Cerebellar cortex (tissue), 1 donor: ENCODE measurements at regions not wholly inside any gene's neighbourhood (a gene's known extent, or its start where the extent isn't known, plus 50 kb on each side); places are given as distances from the start of the nearest gene placed in this dataset.

Experiments
- DNase-seq: peaks from one replicate; pipeline ENCODE4 v3.0.0-alpha.2; 2015; ENCODE audit warnings: low spot score

GRCh38 chr3:59290358-59290757, 240.5 kb upstream of the CFAP20DC start:
- peak; percentile 65 for DNase-seq

DNA sequence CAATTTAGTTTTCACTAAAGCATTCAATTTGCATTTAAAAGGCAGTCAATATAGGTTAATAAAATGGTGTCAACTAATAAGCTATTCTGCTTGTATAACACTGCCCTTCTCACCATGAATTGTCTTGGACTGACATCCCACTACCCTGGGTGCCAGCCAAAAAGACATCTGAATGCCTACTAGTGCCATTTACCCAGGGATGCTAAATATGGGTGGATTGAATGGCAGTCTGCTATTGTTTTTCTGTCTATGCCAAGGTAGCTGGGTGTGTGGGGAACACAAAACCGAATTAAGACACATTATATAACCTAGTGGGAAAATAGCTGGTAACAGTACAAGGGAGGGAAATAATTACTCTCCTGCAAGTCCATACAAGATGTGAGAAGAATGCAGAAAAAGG, 240.0 kb upstream of the CFAP20DC start:
- DNase-seq: peak; percentile 95

DNA sequence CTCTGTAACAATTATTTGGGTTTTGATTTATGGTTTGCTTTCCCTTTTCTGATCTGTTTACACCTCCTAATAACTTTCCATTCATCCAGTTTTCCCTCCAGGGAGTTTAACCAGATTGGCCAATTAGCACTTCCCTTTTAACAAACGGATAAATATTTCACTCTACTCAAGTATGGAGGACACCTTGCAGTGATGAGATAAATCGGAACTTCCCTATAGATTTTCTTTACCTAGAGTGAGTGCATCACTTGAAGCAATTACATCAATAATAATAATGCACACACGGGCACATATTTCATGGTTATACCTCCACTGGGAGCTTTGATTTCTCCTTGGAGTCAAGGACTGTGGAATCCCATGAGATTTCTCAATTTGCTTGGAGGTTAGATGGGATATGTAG, 239.1 kb upstream of the CFAP20DC start:
- no peak for DNase-seq

GRCh38 chr3:59286791-59287531, 237.1 kb upstream of the CFAP20DC start:
- peak; percentile 25 for DNase-seq

- DNase-seq: no peak
Observed at GRCh38 chr3:59285560-59285959, 235.7 kb upstream of the CFAP20DC start.

GRCh38 chr3:59284926-59285325, 235.1 kb upstream of the CFAP20DC start:
- DNase-seq: no peak

DNA sequence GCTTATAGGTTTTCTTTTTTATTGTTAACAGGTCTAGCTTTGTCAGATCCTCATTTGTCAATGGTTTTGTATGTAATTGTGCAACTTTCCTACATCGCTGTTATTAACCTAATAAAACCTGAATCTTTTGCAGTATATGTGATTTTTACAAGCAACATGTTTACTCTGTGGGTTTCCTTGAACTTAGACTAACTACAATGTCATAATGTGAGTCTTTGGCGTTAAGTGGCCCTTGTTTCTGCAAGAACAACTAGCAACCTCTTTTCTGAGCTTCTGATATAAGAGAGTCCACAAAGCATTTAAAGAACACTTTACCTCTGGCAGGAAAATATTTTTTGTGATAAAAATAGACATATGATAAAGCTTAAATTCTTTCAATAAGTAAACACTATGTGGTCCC, 230.3 kb upstream of the CFAP20DC start:
- DNase-seq: no peak

DNA sequence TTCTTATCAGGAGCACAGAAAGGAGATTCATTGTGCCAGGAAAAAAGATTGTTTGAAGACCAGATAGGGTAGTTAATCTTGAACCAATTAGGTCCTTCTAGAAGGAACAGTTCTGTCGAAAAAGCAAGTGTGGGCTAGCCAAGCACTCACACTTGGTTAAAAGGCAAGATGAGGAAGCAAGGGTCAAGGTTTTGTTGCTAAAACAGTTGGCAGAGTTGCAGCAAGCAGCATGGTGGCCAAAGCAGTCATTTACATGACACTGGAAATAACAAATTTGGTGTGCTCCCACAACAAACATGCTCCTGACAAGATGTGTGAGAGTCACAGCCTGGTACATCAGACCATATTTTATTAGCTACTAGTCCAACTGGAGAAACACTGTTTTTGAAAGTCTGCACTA, 228.0 kb upstream of the CFAP20DC start:
- DNase-seq: no peak

GRCh38 chr3:59277201-59277600, 227.4 kb upstream of the CFAP20DC start:
- no peak for DNase-seq

DNA sequence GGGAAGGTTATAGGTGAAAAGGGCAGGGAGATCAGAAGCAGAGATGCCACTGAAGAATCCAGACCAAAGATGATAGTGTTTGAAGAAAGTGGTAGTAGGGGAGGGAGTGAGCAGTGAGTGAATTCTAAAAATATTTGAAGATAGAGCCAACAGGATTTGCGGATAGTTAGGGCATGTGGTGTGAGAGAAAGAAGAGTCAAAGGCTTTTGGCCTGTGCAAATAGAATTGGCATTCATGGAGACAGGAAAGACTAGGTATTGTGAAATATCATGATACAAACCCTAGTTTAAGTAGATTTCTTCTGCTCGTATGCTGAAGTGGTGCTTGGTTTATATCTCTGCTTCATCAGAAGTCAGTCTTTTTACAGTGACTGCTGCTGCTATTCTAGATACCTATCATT, 224.2 kb upstream of the CFAP20DC start:
- DNase-seq: no peak

GRCh38 chr3:59271971-59272370, 222.1 kb upstream of the CFAP20DC start:
- DNase-seq: no peak

- DNase-seq: no peak
Observed at GRCh38 chr3:59270921-59271320, 221.1 kb upstream of the CFAP20DC start.

GRCh38 chr3:59270209-59270608, 220.4 kb upstream of the CFAP20DC start:
- no peak for DNase-seq

DNA sequence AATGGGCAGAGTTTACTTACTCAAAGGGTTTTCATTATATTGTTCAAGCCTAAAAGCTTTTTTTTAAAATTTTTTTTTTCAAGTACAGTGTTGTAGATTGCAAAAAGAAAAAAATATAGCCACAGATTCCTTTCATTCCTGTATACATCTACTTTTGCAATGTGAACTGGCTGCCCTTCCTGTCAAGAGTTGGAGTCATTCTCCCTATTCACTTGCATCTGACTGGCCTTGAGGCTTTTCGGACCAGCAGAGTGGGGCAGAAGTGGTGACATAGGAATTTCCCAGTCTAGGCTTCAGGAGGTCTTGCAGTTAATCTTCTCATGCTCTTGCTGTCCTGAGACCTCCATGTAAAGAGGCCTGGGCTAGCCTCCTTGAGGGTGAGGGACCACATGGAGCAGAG, 218.3 kb upstream of the CFAP20DC start:
- DNase-seq: no peak

DNA sequence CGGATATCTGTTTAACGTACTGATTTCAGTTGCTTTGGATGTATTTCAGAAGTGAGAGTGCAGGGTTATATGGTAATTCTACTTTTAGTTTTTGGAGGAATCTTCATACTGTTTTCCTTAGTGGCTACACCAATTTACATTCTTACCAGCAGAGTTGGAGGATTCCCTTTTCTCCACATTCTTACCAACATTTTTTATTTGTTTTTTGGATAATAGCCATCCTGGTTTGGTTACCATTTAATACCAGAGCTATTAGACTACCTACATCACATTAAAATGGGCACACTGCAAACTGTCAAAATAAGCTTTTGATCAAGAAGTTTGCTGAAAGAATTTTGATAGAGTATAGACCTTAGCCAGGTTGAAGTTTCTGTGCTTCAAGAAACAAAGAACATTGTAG, 217.2 kb upstream of the CFAP20DC start:
- no peak for DNase-seq

DNA sequence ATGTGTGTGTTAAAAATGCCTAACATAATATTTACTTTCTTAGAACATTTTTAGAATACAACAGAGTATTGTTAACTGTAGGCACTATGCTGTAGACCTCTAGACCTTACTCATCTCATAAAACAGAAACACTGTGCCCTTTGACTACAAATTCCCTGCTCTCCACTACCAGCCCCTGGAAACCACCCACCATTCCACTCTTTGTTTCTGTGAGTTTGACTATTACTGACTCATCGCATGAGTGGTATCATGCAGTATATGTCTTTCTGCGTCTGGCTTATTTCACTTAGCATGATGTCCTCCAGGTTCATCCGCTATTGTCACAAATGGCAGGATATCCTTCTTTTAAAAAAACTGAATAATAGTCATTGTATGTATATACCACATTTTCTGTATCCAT, 216.7 kb upstream of the CFAP20DC start:
- DNase-seq: no peak

DNA sequence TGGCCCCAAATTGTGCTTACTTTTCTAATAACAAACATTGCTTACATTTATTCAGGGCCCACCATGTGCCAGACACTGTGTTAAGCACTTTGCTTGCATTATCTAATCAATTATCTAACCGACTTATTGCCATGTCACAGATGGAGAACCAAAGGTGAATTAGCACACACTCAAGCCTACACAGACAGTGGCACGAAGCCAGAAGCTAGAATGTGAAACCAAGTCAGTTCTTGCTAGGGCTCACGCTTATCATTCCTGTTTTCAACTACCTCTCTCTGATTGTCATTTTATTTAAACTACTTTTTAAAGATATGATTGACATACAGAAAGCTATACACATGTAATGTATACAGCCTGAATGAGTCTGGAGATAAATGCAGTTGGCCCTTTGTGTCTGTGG, 215.7 kb upstream of the CFAP20DC start:
- no peak for DNase-seq

- no peak for DNase-seq
Observed at GRCh38 chr3:59264366-59264765, 214.5 kb upstream of the CFAP20DC start.

DNA sequence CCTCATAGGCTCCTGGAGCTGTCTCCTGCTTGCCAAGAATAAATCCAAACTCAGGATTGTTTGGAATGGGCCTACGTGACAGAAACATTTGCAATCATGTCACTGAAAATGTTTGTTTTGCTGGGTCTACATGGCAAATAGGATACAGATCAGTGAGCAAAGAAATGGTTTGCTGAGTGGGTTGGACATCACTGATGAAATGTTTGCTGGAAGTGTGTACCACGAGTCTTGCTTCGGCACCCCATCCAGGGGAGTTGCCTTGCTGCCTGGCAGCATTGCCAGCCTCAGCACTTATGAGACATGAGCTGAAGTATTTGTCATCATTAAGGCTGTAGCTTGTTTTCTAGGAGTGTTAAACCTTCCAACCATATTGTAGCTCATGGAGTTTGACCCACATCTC, 213.3 kb upstream of the CFAP20DC start:
- DNase-seq: no peak

DNA sequence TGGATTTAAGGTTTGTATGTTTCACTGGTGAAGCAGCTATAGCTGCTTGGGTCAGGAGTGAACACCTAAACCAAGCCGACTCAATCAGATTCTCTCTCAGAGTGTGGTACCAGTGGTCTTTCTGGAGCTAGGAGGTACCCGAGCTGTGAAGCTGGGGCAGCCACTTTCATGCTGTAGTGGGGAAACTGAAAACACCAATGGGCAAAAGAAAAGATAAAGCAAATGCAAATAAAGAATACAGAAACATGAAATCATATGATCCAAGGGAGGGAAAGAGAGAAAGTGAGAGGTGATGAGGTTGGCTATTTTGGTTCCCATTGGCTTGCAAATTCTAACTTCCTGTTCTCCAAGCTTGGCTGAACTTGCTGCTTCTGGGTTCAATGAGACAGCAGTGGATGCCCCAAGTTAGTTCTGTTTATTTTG, 212.3 kb upstream of the CFAP20DC start:
- no peak for DNase-seq

GRCh38 chr3:59261009-59261408, 211.2 kb upstream of the CFAP20DC start:
- DNase-seq: no peak

- no peak for DNase-seq
Observed at GRCh38 chr3:59258550-59259260, 208.9 kb upstream of the CFAP20DC start.

- no peak for DNase-seq
Observed at GRCh38 chr3:59257506-59257905, 207.7 kb upstream of the CFAP20DC start.

GRCh38 chr3:59256230-59256629, 206.4 kb upstream of the CFAP20DC start:
- DNase-seq: no peak
